ENCODE measurements at regions not wholly inside any gene's neighbourhood (a gene's known extent, or its start where the extent isn't known, plus 50 kb on each side); places are given as distances from the start of the nearest gene placed in this dataset.

DNA sequence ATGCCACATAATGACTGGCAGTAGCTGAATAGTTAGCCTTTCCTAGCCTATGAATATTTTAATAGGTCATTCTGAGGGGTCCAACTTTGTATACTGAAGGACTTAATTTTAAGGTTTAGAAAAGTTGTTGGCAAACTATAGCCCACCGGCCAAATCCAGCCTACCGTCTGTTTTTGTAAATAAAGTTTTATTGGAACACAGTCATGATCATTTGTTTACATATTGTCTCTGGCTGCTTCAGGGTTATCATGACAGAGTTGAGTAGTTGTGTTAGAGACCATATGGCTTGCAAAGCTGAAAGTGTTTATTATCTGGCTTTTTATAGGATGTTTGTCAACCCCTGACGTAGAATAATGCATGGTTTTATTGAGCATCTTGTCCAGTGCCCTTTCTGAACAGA lies 73.4 kb downstream of the NTMT2 start:
- H3K4me3 ChIP-seq (ENCODE audit: low read depth, low read length) = no peak overlapping the region
- no peak for DNase-seq (ENCODE audit: low read depth)

- no peak for DNase-seq (ENCODE audit: low read depth)
- H3K4me3 ChIP-seq (ENCODE audit: low read depth, low read length) = no peak overlapping the region
Measured at GRCh38 chr1:170221031-170221430, 75.3 kb downstream of the NTMT2 start.

GRCh38 chr1:170221495-170221894 lies 75.7 kb downstream of the NTMT2 start:
- H3K4me3 ChIP-seq (ENCODE audit: low read depth, low read length) = no peak overlapping the region

DNA sequence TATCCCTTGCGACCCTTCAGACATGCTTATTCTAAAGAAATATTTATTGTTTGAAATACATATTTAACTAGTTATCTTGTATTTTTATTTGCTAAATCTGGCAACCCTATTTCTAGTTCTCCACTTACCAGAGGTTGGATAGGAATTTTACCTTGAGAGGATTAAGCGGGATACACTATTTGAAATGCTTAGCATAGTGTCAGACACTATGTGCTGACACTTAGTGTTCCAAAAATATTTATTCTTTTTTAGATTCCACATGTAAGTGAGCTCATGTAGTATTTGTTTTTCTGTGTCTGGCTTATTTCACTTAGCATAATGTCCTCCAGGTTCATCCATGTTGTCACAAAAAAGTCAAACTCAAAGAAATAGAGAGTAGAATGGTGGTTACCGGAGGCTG lies 78.7 kb downstream of the NTMT2 start:
- no peak for DNase-seq (ENCODE audit: low read depth)
- H3K4me3 ChIP-seq (ENCODE audit: low read depth, low read length) = no peak overlapping the region

More at GRCh38 chr1:170221495-170221894, 75.7 kb downstream of the NTMT2 start:
- no peak for DNase-seq (ENCODE audit: low read depth)

- no peak for DNase-seq (ENCODE audit: low read depth)
- H3K4me3 ChIP-seq (ENCODE audit: low read depth, low read length) = no peak overlapping the region
Measured at GRCh38 chr1:170225781-170226530, 80.2 kb downstream of the NTMT2 start.

DNA sequence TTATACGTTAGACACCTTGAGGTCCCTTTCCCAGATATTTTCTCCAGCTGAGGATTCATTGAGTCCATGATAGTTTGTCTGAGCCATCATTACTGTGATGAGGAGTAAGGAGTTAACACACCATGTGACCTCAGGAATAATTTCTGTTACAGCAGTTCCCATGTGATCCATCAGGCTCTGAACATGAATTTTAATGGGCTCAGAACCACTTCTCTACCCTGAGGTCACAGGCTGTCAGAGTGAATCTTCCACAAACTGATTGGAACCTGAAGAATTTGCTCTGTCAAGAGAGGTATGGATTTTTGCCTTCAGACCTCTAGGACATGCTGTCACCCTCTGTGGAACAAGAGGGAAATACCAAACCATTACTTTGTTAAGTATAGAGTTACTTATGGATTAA lies 81.0 kb downstream of the NTMT2 start:
- H3K4me3 ChIP-seq (ENCODE audit: low read depth, low read length) = no peak overlapping the region
- DNase-seq (ENCODE audit: low read depth) = no peak

DNA sequence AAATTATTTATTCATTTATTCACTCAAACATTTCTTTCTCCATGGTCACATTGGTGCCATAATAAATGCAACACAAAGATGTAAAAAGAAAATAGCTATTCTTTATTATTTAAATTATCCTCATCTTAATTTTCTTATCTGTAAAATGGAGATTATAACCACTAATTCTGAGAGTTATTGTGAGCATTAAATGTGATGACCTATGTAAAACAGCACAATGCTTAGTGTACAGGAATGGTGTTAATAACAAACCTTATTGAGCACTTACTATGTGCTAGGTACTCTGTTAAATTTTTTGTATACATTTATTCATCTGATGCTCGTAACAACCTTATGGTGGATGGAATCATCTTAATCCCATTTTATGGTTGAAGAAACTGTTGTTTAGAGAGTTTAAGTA lies 84.6 kb downstream of the NTMT2 start:
- no peak overlapping the region for H3K4me3 ChIP-seq (ENCODE audit: low read depth, low read length)
- DNase-seq (ENCODE audit: low read depth) = no peak

DNA sequence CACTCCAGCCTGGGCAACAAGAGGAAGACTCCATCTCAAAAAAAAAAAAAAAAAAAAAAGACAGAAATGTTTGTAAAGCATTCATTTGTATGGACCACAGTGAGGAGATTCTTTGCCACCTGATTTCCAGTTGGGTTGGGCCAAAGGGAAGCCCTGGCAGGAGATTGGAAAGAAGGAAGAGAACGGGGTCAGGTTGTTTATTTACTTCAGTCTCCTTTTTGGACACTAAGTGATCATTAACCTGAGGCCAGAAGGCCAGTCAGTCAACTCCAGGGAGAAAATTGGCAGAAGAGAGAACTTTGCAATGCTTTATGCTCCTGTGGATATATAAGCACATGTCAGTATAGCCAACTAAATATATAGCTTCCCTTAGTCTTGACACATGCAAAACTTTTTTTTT lies 85.9 kb downstream of the NTMT2 start:
- no peak for DNase-seq (ENCODE audit: low read depth)
- no peak overlapping the region for H3K4me3 ChIP-seq (ENCODE audit: low read depth, low read length)

DNA sequence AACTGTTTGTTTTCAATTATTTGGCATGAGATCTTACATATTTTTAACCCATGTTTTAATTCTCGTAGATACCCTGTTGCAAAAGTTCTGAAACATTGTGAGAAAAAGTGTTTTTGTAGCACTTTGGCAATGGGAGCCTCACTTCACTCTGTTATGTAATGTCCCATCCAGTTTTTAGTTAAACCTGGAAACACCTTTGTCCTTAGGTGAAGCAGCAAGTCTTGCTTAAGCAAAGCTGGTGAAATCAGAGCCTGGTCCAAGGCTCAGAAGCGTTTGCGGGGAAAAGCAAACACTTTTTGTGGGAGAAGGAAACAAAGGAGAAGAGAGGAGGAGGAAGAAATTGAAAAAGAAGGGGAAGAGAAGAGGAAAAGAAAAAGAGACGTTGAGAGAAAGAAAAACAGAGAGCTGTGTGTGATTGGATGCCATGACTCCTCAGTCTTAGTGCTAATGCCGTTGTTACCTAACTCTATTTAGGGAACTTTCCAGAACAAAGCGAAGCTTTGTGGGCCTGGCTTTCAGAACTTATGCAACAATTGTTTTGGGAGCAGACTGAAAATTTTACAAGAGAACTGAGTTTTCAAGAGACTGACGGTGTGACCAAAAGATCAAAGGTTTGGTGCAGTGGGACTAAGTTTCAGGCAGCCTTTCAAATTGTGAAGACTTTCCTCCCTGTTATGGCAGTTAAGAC lies 93.1 kb downstream of the NTMT2 start:
- H3K4me3 ChIP-seq (ENCODE audit: low read depth, low read length) = no peak overlapping the region
- no peak for DNase-seq (ENCODE audit: low read depth)

DNA sequence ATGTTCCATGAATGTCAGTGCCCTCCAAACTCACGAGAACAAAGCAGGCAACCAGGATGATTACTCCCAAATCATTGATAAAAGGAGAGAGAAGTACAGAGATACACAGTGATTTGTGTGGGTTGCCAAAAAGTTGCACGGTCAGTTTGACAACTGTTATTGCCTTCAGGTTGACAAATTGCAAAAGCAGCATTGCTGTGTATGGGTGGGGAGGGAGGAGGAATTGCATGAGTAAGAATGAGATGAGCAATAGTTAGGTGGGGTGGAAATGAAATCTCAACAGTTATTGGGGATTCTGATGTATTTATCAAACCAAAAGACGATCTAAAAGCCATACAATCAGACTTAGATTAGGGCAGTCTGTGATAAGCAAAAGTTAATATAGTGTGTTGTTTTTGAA lies 93.7 kb downstream of the NTMT2 start:
- H3K4me3 ChIP-seq (ENCODE audit: low read depth, low read length) = no peak overlapping the region
- no peak for DNase-seq (ENCODE audit: low read depth)

GRCh38 chr1:170240409-170240808 lies 94.7 kb downstream of the NTMT2 start:
- DNase-seq (ENCODE audit: low read depth) = no peak
- no peak overlapping the region for H3K4me3 ChIP-seq (ENCODE audit: low read depth, low read length)

GRCh38 chr1:170241266-170241851 lies 95.6 kb downstream of the NTMT2 start:
- H3K4me3 ChIP-seq (ENCODE audit: low read depth, low read length) = no peak overlapping the region
- DNase-seq (ENCODE audit: low read depth) = no peak

GRCh38 chr1:170247751-170248521 lies 102.2 kb downstream of the NTMT2 start:
- no peak overlapping the region for H3K4me3 ChIP-seq (ENCODE audit: low read depth, low read length)
- no peak for DNase-seq (ENCODE audit: low read depth)

- no peak overlapping the region for H3K4me3 ChIP-seq (ENCODE audit: low read depth, low read length)
- DNase-seq (ENCODE audit: low read depth) = no peak
Measured at GRCh38 chr1:170250531-170251276, 104.9 kb downstream of the NTMT2 start.

DNA sequence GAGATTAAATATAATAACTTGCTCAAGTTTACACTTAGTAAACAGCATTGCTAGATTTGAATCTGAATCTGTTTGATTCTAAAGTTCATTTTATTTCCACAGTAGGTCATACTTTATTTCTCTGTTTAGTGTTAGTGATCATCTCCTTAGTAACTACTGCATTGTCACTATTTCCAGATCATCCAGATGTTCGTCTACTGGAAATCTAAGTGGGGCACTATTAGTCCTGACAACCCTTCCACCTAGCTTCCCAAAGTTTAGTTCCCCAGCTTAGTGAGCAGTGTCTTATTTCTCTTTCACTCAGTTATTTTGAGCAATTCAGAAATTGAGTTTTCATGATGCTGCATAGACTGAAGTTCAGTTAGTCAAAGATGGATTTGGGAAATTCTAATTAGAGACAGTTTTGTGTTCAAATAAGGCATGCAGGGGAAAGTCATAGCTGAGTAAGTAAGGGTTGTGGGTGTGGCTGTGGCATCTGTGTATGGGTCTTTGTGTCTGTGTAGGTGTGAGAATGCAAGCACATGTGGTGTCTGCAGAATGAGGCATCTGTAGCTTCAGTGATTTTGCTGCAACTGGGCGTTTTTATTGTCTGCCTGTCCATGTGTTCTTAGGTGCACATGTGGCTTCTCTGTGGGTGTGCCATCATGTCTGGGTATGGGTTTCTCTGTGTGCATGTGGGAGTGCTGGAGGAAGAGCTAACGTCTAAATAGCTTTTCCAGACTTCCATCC lies 107.3 kb downstream of the NTMT2 start:
- no peak overlapping the region for H3K4me3 ChIP-seq (ENCODE audit: low read depth, low read length)
- DNase-seq (ENCODE audit: low read depth) = no peak

DNA sequence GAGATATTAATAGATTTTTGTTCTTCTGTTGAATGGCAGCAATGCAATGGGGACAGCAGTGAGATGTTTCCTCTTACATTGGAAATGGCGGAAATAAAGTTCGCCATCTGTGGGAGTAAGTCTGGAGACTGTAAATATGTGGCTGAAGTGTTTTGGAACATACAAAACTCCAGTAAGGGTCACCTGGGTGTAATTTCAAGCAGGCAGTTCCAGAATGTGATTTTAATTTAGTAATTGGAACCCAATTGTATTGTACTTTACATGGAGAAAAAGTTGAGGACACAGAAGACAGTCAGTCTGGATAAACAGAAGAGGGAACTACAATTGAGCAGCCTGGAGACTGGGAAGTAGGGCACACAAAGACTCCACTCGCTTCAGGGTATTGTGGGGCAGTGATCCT lies 108.6 kb downstream of the NTMT2 start:
- DNase-seq (ENCODE audit: low read depth) = no peak
- H3K4me3 ChIP-seq (ENCODE audit: low read depth, low read length) = no peak overlapping the region

GRCh38 chr1:170261669-170262068 lies 115.9 kb downstream of the NTMT2 start:
- DNase-seq (ENCODE audit: low read depth) = peak; percentile 13
- no peak overlapping the region for H3K4me3 ChIP-seq (ENCODE audit: low read depth, low read length)

DNA sequence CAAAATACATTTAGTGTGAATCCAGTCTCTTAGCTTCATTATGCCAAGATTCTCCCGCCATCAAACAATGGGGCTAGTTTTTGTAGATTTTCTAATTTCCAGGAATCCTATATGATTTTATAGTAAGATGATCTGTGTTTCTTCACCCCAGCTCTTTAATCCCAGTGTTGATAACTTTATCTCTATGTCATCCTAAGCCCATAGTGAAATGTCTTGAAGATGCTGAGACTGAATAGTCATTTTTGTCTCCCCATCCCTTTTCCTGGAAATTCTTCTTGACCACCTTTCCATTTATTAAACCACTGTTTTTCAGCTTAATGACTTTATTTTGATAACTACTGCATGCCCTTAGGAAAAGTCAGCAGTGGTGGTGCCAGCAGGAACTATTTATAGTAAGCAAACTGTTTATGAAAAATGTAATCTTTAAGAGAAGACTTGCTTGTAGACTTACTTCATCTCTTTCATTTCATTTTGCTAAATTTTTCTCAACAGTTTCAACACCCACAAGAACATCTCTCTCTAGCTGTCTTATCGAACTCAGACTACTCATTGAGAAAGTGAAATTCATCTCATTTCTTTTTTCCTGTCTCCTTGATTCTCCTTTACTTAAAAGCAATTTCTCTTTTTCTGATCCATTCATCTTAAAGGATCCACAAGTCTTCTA lies 116.6 kb downstream of the NTMT2 start:
- no peak for DNase-seq (ENCODE audit: low read depth)
- H3K4me3 ChIP-seq (ENCODE audit: low read depth, low read length) = no peak overlapping the region

Data from skeletal muscle cell (primary cell).